ENCODE measurements at regions not wholly inside any gene's neighbourhood (a gene's known extent, or its start where the extent isn't known, plus 50 kb on each side); places are given as distances from the start of the nearest gene placed in this dataset.

GRCh38 chr15:29600262-29600661 lies 222.0 kb downstream of the TJP1 start:
- no peak for DNase-seq

GRCh38 chr15:29596266-29596665 lies 226.0 kb downstream of the TJP1 start:
- no peak for DNase-seq

- DNase-seq = no peak
Measured at GRCh38 chr15:29593629-29594028, 228.6 kb downstream of the TJP1 start.

GRCh38 chr15:29593111-29593510 lies 229.2 kb downstream of the TJP1 start:
- no peak for DNase-seq

GRCh38 chr15:29590701-29591100 lies 231.6 kb downstream of the TJP1 start:
- DNase-seq = no peak

GRCh38 chr15:29589975-29590374 lies 232.3 kb downstream of the TJP1 start:
- DNase-seq = no peak

- DNase-seq = no peak
Measured at GRCh38 chr15:29589416-29589815, 232.9 kb downstream of the TJP1 start.

GRCh38 chr15:29573197-29573838 lies 248.9 kb downstream of the TJP1 start:
- no peak for DNase-seq

GRCh38 chr15:29571792-29572431 lies 250.4 kb downstream of the TJP1 start:
- no peak for DNase-seq

GRCh38 chr15:29570948-29571791 lies 251.1 kb downstream of the TJP1 start:
- DNase-seq = peak; percentile 27

GRCh38 chr15:29570121-29570947 lies 251.9 kb downstream of the TJP1 start:
- no peak for DNase-seq

- DNase-seq = no peak
Measured at GRCh38 chr15:29569533-29570092, 252.7 kb downstream of the TJP1 start.

GRCh38 chr15:29568840-29569532 lies 253.3 kb downstream of the TJP1 start:
- peak; percentile 55 for DNase-seq

- DNase-seq = no peak
Measured at GRCh38 chr15:29567336-29567735, 254.9 kb downstream of the TJP1 start.

GRCh38 chr15:29566914-29567313 lies 255.4 kb downstream of the TJP1 start:
- DNase-seq = no peak

- no peak for DNase-seq
Measured at GRCh38 chr15:29563112-29563511, 259.2 kb downstream of the TJP1 start.

GRCh38 chr15:29560896-29561295 lies 261.4 kb downstream of the TJP1 start:
- DNase-seq = no peak

GRCh38 chr15:29558261-29558660 lies 264.0 kb downstream of the TJP1 start:
- no peak for DNase-seq

- no peak for DNase-seq
Measured at GRCh38 chr15:29557171-29557570, 265.1 kb downstream of the TJP1 start.

- no peak for DNase-seq
Measured at GRCh38 chr15:29556380-29556779, 265.9 kb downstream of the TJP1 start.

GRCh38 chr15:29554531-29554930 lies 267.7 kb downstream of the TJP1 start:
- DNase-seq = no peak

- DNase-seq = no peak
Measured at GRCh38 chr15:29550834-29551465, 271.3 kb downstream of the TJP1 start.

Measured in NCI-H1105 treated with DMSO at 0.1 percent for 48 hours (cell line).